ENCODE measurements at regions not wholly inside any gene's neighbourhood (a gene's known extent, or its start where the extent isn't known, plus 50 kb on each side); places are given as distances from the start of the nearest gene placed in this dataset.

- H3K4me1 ChIP-seq (ENCODE audit: control insufficient read depth in 1 of 2, extremely low read depth in 1 of 2, insufficient read depth in 2 of 2, low read length in 2 of 2) = peaks cover 9 to 12% of the 10 kb centered on the region in 2 experiments
- H3K9me3 Mint-ChIP-seq = no peaks in the 10 kb centered on the region
- no peaks in the 10 kb centered on the region for H3K36me3 Mint-ChIP-seq
- DNase-seq (peak in 30 of 35 experiments; percentile 2 to 78 (median 22)), ATAC-seq (replicated peaks in 1 of 4) (peak; percentile 74 to 81 (median 80))
- WGBS (ENCODE audit: insufficient coverage) = no CpG with 5 or more reads among the region's 4 CpGs
- H3K4me3 ChIP-seq (ENCODE audit: control insufficient read depth in 1 of 2, extremely low read depth in 1 of 2, low read length in 1 of 2) = peak overlapping the region; percentile 42 to 71
- peaks cover 19 to 23% (median 22%) of the 10 kb centered on the region in 3 donors for H3K4me1 Mint-ChIP-seq
- POLR2A ChIA-PET = interaction anchor here (0.6 to 1.4 kb wide), 2 partner anchors 64 to 159 kb away, joined by 4 to 6 read pairs; partner anchors contain the start of gene CD2AP (in 1 of the 2)
- H3K27me3 ChIP-seq (replicated peaks in 1 of 2; ENCODE audit: control insufficient read depth in 2 of 2, extremely low read depth in 1 of 2, insufficient read depth in 2 of 2, low read length in 1 of 2) = no peaks in the 10 kb centered on the region
- H3K4me3 Mint-ChIP-seq = peak overlapping the region; percentile 77 to 85 (median 81)
- H3K36me3 ChIP-seq (ENCODE audit: control insufficient read depth in 2 of 2, extremely low read depth in 1 of 2, insufficient read depth in 1 of 2, low read length in 1 of 2) = no peaks in the 10 kb centered on the region
- peak overlapping the region; percentile 77 to 92 for H3K27ac Mint-ChIP-seq
- H3K27me3 Mint-ChIP-seq = no peaks in the 10 kb centered on the region
- no peak overlapping the region for H3K27ac ChIP-seq (ENCODE audit: low read length)
- CTCF ChIA-PET = interaction anchor here (0.5 to 2.9 kb wide), 12 partner anchors 9 to 1996 kb away, joined by 3 to 16 read pairs (median 4); no protein-coding TSS in a partner anchor
- H3K9me3 ChIP-seq = no peaks in the 10 kb centered on the region
Measured at GRCh38 chr6:47413752-47414422, 63.7 kb upstream of the CD2AP start.

DNA sequence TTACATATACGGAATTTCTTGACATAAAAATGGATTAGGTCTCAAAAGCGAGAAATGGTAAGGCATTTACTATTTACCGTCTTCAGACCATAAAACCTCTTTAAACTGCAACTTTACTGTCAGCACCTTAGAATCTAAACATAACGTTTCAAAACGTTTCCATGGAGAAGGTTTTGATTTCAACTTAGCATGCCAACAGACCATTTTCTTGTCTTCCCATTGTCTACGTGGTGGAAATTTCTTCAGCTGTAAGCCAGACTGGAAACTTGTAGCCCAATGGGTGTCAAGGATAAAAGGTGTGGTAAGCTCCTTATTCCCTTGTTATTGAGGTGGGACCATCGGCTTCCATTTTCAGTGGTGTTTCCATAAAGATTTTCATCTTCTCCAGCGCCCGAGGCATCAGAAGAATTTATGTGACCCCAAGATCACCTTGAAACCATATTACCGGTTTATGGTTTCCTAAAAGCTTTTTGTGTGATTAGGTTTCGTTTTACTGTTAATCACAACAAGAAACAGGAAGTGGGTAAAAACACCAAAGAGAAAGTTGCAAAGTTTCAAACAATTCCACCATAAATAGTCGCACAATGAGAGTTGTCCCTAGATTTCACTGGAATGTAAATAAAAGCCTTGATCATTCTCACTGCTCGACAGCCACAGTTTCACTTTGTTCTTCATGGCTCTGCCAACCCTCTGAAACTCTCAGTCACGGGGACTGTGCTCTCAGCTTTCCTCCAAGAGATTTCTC lies 63.0 kb upstream of the CD2AP start:
- H3K36me3 Mint-ChIP-seq = no peaks in the 10 kb centered on the region
- H3K9me3 Mint-ChIP-seq = no peaks in the 10 kb centered on the region
- peaks cover 9 to 12% of the 10 kb centered on the region in 2 experiments for H3K4me1 ChIP-seq (ENCODE audit: control insufficient read depth in 1 of 2, extremely low read depth in 1 of 2, insufficient read depth in 2 of 2, low read length in 2 of 2)
- no peaks in the 10 kb centered on the region for H3K36me3 ChIP-seq (ENCODE audit: control insufficient read depth in 2 of 2, extremely low read depth in 1 of 2, insufficient read depth in 1 of 2, low read length in 1 of 2)
- CTCF ChIA-PET = interaction anchor here (0.5 to 2.9 kb wide), 19 partner anchors 11 to 1996 kb away, joined by 3 to 16 read pairs (median 4); partner anchors contain the start of gene CD2AP (in 1 of the 2)
- DNase-seq = peak in 9 of 35 experiments; percentile 0 to 43 (median 5)
- H3K4me1 Mint-ChIP-seq = peaks cover 19 to 23% (median 22%) of the 10 kb centered on the region in 3 donors
- peak; percentile 48 to 70 (median 56) for ATAC-seq (replicated peaks in 1 of 4)
- H3K4me3 Mint-ChIP-seq = peak overlapping the region; percentile 77 to 85 (median 81)
- no peaks in the 10 kb centered on the region for H3K27me3 Mint-ChIP-seq
- WGBS (ENCODE audit: insufficient coverage) = 0% methylated on average over 3 of the region's 14 CpGs
- peak overlapping the region; percentile 42 to 71 for H3K4me3 ChIP-seq (ENCODE audit: control insufficient read depth in 1 of 2, extremely low read depth in 1 of 2, low read length in 1 of 2)
- H3K27me3 ChIP-seq (replicated peaks in 1 of 2; ENCODE audit: control insufficient read depth in 2 of 2, extremely low read depth in 1 of 2, insufficient read depth in 2 of 2, low read length in 1 of 2) = no peaks in the 10 kb centered on the region
- peak overlapping the region; percentile 77 to 92 for H3K27ac Mint-ChIP-seq
- no peaks in the 10 kb centered on the region for H3K9me3 ChIP-seq
- POLR2A ChIA-PET = interaction anchor here (0.8 to 1.4 kb wide), 2 partner anchors 8 to 63 kb away, joined by 3 to 6 read pairs; partner anchors contain the start of gene CD2AP (in 1 of the 2)
- peak overlapping the region; percentile 19 for H3K27ac ChIP-seq (ENCODE audit: low read length)

DNA sequence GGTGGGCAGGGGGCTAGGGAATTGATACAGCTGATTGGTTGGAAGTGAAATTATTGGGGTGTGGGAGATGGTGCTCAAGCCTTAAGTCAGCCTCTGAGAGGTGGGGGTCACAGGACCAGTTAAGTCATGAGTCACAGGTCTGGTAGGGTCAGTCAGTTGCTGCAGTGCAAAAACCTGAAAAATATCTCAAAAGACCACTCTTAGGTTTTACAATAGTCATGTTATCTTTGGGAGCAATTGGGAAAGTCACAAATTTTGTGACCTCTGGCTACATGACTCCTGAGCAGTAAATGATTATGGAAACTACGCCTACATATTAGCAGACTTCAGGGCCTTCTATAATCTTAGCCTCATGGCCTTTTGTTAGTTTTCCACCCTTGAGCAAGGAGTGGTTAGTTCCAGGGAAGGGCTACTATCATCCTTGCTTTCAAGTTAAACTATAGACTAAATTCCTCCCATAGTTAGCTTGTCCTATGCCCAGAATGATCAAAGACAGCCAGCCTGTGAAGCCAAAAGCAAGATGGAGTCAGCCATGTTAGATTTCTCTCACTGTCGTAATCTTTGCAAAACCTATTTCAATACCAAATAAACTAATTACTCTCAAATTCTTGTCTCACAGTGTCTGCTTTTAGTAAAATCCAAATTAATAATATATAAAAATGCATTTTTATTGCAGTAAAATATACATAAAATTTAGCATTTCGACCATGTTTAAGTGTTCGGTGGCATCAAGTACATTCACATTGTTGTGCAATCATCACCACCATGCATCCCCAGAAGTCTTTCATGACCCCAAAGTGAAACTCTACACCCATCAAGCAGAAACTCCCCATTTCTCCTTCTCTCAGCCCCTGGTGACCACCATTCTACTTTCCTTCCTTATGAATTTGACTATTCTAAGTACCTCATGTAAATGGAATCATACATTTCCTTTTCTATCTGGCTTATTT lies 60.9 kb upstream of the CD2AP start:
- ChIA-PET CTCF (interaction anchor here in 1 of 2 donors (1.4 to 2.9 kb wide), 2 partner anchors 9 to 61 kb away, joined by 4 to 15 read pairs; partner anchors contain the start of gene CD2AP), POLR2A (no interaction called here)
- Histone ChIP-seq H3K9me3 (no peaks in the 10 kb centered on the region), H3K36me3 (ENCODE audit: control insufficient read depth in 2 of 2, extremely low read depth in 1 of 2, insufficient read depth in 1 of 2, low read length in 1 of 2) (no peaks in the 10 kb centered on the region), H3K27ac (ENCODE audit: low read length) (no peak overlapping the region), H3K4me1 (ENCODE audit: control insufficient read depth in 1 of 2, extremely low read depth in 1 of 2, insufficient read depth in 2 of 2, low read length in 2 of 2) (peaks cover 9 to 12% of the 10 kb centered on the region in 2 experiments), H3K27me3 (replicated peaks in 1 of 2; ENCODE audit: control insufficient read depth in 2 of 2, extremely low read depth in 1 of 2, insufficient read depth in 2 of 2, low read length in 1 of 2) (peaks cover 0 to 4% of the 10 kb centered on the region in 2 experiments), H3K4me3 (ENCODE audit: control insufficient read depth in 1 of 2, extremely low read depth in 1 of 2, low read length in 1 of 2) (no peak overlapping the region)
- Mint-ChIP-seq H3K4me1 (peaks cover 19 to 23% (median 22%) of the 10 kb centered on the region in 3 donors), H3K36me3 (no peaks in the 10 kb centered on the region), H3K4me3 (no peak overlapping the region), H3K27me3 (no peaks in the 10 kb centered on the region), H3K9me3 (no peaks in the 10 kb centered on the region), H3K27ac (peak overlapping the region in 1 of 2 donors; percentile 62)
- ATAC-seq (replicated peaks in 1 of 4) (no peak), DNase-seq (no peak)
- WGBS (ENCODE audit: insufficient coverage) = 100% methylated on average over 2 of the region's 4 CpGs

DNA sequence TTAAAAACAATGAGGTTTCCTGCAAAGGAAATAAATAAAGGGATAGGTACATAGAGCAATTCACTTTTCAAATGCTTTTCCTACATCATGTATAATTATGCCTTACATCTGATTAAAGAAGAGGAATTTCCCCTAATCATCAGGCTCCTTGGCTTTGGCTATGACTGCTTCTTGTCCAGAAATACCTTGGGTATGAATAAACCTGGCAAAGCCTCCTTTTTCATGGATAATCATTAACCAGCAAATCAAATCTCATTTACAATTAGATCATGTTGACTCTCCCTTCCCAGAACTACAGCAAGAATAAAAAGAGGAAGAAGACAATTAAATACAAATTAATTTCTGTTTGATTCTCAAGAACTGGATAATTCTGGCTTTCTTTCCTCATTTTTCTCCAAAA lies 58.0 kb upstream of the CD2AP start:
- peaks cover 3 to 9% of the 10 kb centered on the region in 2 experiments for H3K4me1 ChIP-seq (ENCODE audit: control insufficient read depth in 1 of 2, extremely low read depth in 1 of 2, insufficient read depth in 2 of 2, low read length in 2 of 2)
- H3K9me3 ChIP-seq = no peaks in the 10 kb centered on the region
- ATAC-seq (replicated peaks in 1 of 4) (no peak), DNase-seq (no peak)
- no peaks in the 10 kb centered on the region for H3K9me3 Mint-ChIP-seq
- no peak overlapping the region for H3K4me3 ChIP-seq (ENCODE audit: control insufficient read depth in 1 of 2, extremely low read depth in 1 of 2, low read length in 1 of 2)
- H3K36me3 ChIP-seq (ENCODE audit: control insufficient read depth in 2 of 2, extremely low read depth in 1 of 2, insufficient read depth in 1 of 2, low read length in 1 of 2) = no peaks in the 10 kb centered on the region
- no peak overlapping the region for H3K4me3 Mint-ChIP-seq
- peaks cover 0 to 4% of the 10 kb centered on the region in 2 experiments for H3K27me3 ChIP-seq (replicated peaks in 1 of 2; ENCODE audit: control insufficient read depth in 2 of 2, extremely low read depth in 1 of 2, insufficient read depth in 2 of 2, low read length in 1 of 2)
- ChIA-PET CTCF (interaction anchor here (0.6 to 1.4 kb wide), 2 partner anchors 8 to 137 kb away, joined by 5 to 6 read pairs; no protein-coding TSS in a partner anchor), POLR2A (no interaction called here)
- H3K36me3 Mint-ChIP-seq = no peaks in the 10 kb centered on the region
- peaks cover 8 to 13% (median 13%) of the 10 kb centered on the region in 3 donors for H3K4me1 Mint-ChIP-seq
- no peak overlapping the region for H3K27ac ChIP-seq (ENCODE audit: low read length)
- no peaks in the 10 kb centered on the region for H3K27me3 Mint-ChIP-seq
- H3K27ac Mint-ChIP-seq = peak overlapping the region in 1 of 2 donors; percentile 35

DNA sequence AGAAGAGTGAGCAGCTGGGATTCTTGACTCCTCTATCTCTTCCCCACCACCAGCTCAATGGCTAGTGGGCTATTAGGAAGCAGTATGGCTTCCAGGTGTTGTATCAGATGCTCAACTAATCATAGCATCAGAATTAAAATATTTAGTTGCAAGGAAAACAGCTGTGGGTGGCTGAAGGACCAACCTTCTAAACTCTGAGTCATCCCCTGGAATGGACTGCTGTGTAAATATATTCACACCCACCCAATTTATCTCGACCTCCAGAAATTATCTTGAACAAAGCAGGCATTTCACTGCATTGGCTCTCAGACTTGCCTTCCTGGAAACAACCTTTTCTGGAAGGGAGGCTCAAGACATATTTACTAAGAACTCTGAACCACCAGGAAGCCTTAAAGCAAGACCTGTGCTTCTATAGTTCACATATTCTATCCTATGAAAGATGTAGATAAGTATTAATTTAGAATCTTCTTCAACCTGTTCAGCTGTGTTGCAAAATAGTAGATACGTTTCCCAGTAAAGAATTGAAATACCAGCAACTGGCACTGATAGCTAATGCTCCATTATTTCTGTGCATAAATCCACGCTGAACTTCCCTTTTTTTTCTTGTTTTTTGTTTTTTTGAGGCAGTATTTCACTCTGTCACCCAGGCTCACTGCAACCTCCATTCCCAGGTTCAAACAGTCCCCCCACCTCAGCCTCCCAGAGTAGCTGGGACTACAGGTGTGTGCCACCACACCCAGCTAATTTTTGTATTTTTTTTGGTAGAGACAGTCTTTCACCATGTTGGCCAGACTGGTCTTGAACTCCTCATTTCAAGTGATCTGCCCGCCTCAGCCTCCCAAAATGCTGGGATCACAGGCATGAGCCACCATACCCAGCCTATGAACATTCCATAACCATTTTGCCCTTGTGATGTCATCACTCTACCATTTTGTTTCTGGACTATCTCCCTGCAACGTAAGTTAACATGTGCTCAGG lies 56.9 kb upstream of the CD2AP start:
- Mint-ChIP-seq H3K4me1 (peaks cover 0 to 6% (median 6%) of the 10 kb centered on the region in 3 donors), H3K27me3 (no peaks in the 10 kb centered on the region), H3K9me3 (no peaks in the 10 kb centered on the region), H3K27ac (peak overlapping the region in 1 of 2 donors; percentile 28), H3K36me3 (no peaks in the 10 kb centered on the region), H3K4me3 (no peak overlapping the region)
- Histone ChIP-seq H3K4me3 (ENCODE audit: control insufficient read depth in 1 of 2, extremely low read depth in 1 of 2, low read length in 1 of 2) (no peak overlapping the region), H3K27ac (ENCODE audit: low read length) (no peak overlapping the region), H3K4me1 (ENCODE audit: control insufficient read depth in 1 of 2, extremely low read depth in 1 of 2, insufficient read depth in 2 of 2, low read length in 2 of 2) (peaks cover 0 to 1% of the 10 kb centered on the region in 2 experiments), H3K27me3 (replicated peaks in 1 of 2; ENCODE audit: control insufficient read depth in 2 of 2, extremely low read depth in 1 of 2, insufficient read depth in 2 of 2, low read length in 1 of 2) (peaks cover 0 to 4% of the 10 kb centered on the region in 2 experiments), H3K9me3 (no peaks in the 10 kb centered on the region), H3K36me3 (ENCODE audit: control insufficient read depth in 2 of 2, extremely low read depth in 1 of 2, insufficient read depth in 1 of 2, low read length in 1 of 2) (no peaks in the 10 kb centered on the region)
- ATAC-seq (replicated peaks in 1 of 4) (no peak), DNase-seq (no peak)
- 47% methylated on average over 2 of the region's 5 CpGs for WGBS (ENCODE audit: insufficient coverage)
- ChIA-PET POLR2A (no interaction called here), CTCF (interaction anchor here in 1 of 2 donors (1.4 kb wide), 1 partner anchor 9 kb away, joined by 6 read pairs; no protein-coding TSS in a partner anchor)

Measured in T-cell (primary cell).